Common myeloid progenitor, CD34-positive (primary cell): ENCODE measurements at regions not wholly inside any gene's neighbourhood (a gene's known extent, or its start where the extent isn't known, plus 50 kb on each side); places are given as distances from the start of the nearest gene placed in this dataset.

Source experiments
- CTCF ChIA-PET: fragments of 350-600 bp; sonication (Branson Sonifier 250); formaldehyde crosslinking; loops from one replicate; lab custom pipeline; 2021; ENCODE audit warnings: antibody characterized with exemption; lab: Charles Lee
- POLR2A ChIA-PET: fragments of 350-600 bp; sonication (Branson Sonifier 250); formaldehyde crosslinking; loops from one replicate; lab custom pipeline; 2021; ENCODE audit warnings: antibody characterized with exemption; lab: Charles Lee
- DNase-seq, 3 donors: peaks; one replicate each; pipeline versions ENCODE4 v3.0.0 to v3.0.0-alpha.2; 2013
- H3K27ac ChIP-seq, 2 experiments: 1 replicate in 1 of 2; 2 replicates in 1 of 2; pipeline ENCODE4 v1.7.0; 2013; ENCODE audit warnings: inconsistent platforms in 2 of 2, low read length in 2 of 2, mild to moderate bottlenecking in 2 of 2, low read depth in 1 of 2, moderate library complexity in 1 of 2; ENCODE audit not compliant: severe bottlenecking in 2 of 2, insufficient read depth in 1 of 2, poor library complexity in 1 of 2
- H3K27me3 ChIP-seq, 5 experiments: replicated peaks in 2 of 5; 1 replicate in 3 of 5; 2 replicates in 2 of 5; pipeline versions ENCODE4 v1.6.1 to v1.7.0; 2013; ENCODE audit warnings: low read length in 4 of 5, mild to moderate bottlenecking in 2 of 5, moderate library complexity in 2 of 5, inconsistent platforms in 1 of 5; ENCODE audit not compliant: insufficient read depth in 5 of 5, control insufficient read depth in 4 of 5
- H3K36me3 ChIP-seq, 4 experiments: 1 replicate in 2 of 4; 2 replicates in 2 of 4; pipeline versions ENCODE4 v1.6.1 to v1.7.0; 2013; ENCODE audit warnings: low read length in 3 of 4, control low read depth in 1 of 4, mild to moderate bottlenecking in 1 of 4; ENCODE audit not compliant: control insufficient read depth in 4 of 4, insufficient read depth in 4 of 4
- H3K4me1 ChIP-seq, 4 experiments: 1 replicate in 3 of 4; 2 replicates in 1 of 4; pipeline versions ENCODE4 v1.6.1 to v1.7.1; 2013; ENCODE audit warnings: low read length in 3 of 4, mild to moderate bottlenecking in 3 of 4, control low read depth in 1 of 4, inconsistent platforms in 1 of 4, moderate library complexity in 1 of 4; ENCODE audit not compliant: control insufficient read depth in 4 of 4, insufficient read depth in 4 of 4; ENCODE audit errors: control extremely low read depth in 1 of 4
- H3K4me3 ChIP-seq, 7 experiments: 1 replicate in 4 of 7; 2 replicates in 3 of 7; pipeline versions ENCODE4 v1.5.1 to v1.7.0; 2013; ENCODE audit warnings: mild to moderate bottlenecking in 7 of 7, low read length in 6 of 7, moderate library complexity in 6 of 7, inconsistent platforms in 2 of 7, low read depth in 2 of 7, control low read depth in 1 of 7; ENCODE audit not compliant: insufficient read depth in 4 of 7, control insufficient read depth in 1 of 7; ENCODE audit errors: extremely low read depth in 1 of 7
- H3K9me3 ChIP-seq, 5 experiments: 1 replicate in 4 of 5; 2 replicates in 1 of 5; pipeline versions ENCODE4 v1.6.1 to v1.7.1; 2013; ENCODE audit warnings: low read length in 4 of 5, mild to moderate bottlenecking in 2 of 5, inconsistent platforms in 1 of 5, low read depth in 1 of 5, moderate library complexity in 1 of 5; ENCODE audit not compliant: control insufficient read depth in 4 of 5, insufficient read depth in 2 of 5; ENCODE audit errors: control extremely low read depth in 1 of 5
- whole genome bisulfite sequencing: methylation state at CpG from one replicate; pipeline ENCODE4 v1.1.5; 2013; ENCODE audit not compliant: insufficient coverage; 5-methylcytosine and 5-hydroxymethylcytosine counted together

DNA sequence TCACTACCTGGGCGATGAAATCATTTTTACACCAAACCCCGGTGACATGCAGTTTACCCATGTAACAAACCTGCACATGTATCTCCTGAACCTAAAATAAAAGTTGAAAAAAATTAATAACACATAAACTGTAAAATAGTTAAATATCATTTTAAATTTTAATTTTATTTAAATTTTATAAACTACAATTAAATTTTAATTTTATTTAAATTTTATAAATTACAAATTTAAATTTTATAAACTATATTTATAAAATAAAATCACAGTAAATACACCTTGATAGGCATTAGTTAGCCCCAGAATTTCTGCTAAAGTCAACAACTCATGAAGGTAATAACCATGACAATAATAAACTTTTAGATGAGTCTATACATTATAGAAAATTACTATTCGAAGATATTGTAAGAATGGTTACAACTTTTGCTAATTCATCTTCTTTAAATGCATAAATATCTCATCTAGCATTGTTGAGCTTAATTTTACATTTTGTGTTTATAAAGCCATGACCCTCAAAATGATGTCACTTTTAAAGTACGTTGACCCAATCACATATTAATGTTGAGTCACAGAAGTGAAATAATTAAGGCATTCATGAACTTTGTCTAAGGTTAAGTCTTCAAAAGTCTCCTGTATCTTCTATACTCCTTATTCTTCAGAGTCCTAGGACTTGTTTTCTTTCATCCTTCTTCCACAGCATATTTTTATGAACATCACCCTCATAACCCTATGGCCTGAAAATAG, 755.8 kb upstream of the LCORL start:
- Histone ChIP-seq H3K4me1 (no peaks in the 10 kb centered on the region), H3K36me3 (no peaks in the 10 kb centered on the region), H3K9me3 (no peaks in the 10 kb centered on the region), H3K4me3 (no peak overlapping the region), H3K27me3 (no peaks in the 10 kb centered on the region), H3K27ac (no peak overlapping the region)
- no peak for DNase-seq
- POLR2A ChIA-PET = no interaction called here
- CTCF ChIA-PET = no interaction called here
- WGBS = no CpG with 5 or more reads among the region's 4 CpGs

DNA sequence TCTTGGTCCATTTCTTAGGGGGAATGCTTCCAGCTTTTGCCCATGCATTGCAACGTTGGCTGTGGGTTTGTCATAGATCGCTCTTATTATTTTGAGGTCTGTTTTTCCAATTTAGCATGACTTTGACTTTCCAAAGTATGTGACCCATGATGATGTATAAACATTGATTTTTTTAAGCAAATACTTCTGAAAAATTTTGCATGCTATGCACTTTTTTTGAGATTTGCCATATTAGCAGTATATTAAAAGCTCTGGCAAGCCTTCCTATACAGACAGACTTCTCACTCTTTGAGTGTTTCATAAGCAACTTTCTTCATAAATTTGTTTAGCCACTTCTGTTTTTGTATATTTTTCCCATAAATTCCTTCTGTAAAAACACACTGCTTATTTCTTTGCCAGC, 746.4 kb upstream of the LCORL start:
- H3K36me3 ChIP-seq = no peaks in the 10 kb centered on the region
- H3K4me3 ChIP-seq = no peak overlapping the region
- no peaks in the 10 kb centered on the region for H3K9me3 ChIP-seq
- ChIA-PET CTCF (no interaction called here), POLR2A (no interaction called here)
- no peaks in the 10 kb centered on the region for H3K4me1 ChIP-seq
- no peak for DNase-seq
- 100% methylated on average over 1 of the region's 2 CpGs for WGBS
- H3K27me3 ChIP-seq = no peaks in the 10 kb centered on the region
- no peak overlapping the region for H3K27ac ChIP-seq

DNA sequence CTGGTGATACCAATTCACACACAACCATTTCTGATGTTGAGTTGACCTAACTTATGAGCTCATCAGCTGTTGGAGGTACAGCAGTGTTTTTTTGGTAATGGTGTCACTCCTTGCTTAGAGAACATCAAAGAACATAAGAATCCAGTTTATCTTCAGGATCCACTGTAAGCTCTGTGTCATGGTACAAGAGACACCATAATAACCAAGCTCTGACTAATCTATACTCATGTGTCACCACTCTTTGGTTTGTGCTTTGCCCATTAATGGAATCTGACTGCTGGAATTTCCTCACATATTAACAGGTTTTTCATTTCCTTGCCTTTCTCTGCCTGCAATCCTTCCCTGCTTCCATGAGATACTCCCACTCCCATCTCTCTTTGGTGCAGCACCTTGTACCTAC, 735.1 kb upstream of the LCORL start:
- Histone ChIP-seq H3K27ac (no peak overlapping the region), H3K36me3 (no peaks in the 10 kb centered on the region), H3K9me3 (no peaks in the 10 kb centered on the region), H3K27me3 (no peaks in the 10 kb centered on the region), H3K4me1 (no peaks in the 10 kb centered on the region), H3K4me3 (no peak overlapping the region)
- DNase-seq = no peak
- ChIA-PET POLR2A (interaction anchor here (0.7 kb wide), 2 partner anchors 40 to 555 kb away, joined by 3 to 5 read pairs; no protein-coding TSS in a partner anchor), CTCF (no interaction called here)

DNA sequence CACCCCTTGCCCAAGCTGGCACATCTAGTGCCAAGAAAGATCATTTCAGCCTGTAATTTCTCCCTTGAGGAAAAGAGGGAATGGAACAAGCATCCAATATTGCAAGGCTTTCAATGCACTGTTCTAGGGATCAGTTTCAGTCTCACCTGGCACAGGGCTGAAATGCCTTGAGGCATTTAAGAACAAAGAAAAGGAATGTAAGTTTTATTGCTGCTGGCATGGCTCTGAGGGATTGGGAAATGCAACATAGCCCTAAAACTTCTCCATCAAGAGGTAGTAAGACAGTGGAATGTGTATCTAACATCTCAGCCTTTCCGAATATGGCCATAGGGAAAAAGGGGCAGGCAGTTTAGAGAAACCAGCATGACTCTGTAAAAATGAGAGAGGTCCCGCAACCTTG, 732.6 kb upstream of the LCORL start:
- WGBS = 75% methylated on average over 2 of the region's 2 CpGs
- Histone ChIP-seq H3K4me1 (no peaks in the 10 kb centered on the region), H3K36me3 (no peaks in the 10 kb centered on the region), H3K4me3 (no peak overlapping the region), H3K9me3 (no peaks in the 10 kb centered on the region), H3K27me3 (no peaks in the 10 kb centered on the region), H3K27ac (no peak overlapping the region)
- POLR2A ChIA-PET = no interaction called here
- CTCF ChIA-PET = interaction anchor here (1.4 kb wide), 1 partner anchor 17 kb away, joined by 3 read pairs; no protein-coding TSS in a partner anchor
- no peak for DNase-seq

DNA sequence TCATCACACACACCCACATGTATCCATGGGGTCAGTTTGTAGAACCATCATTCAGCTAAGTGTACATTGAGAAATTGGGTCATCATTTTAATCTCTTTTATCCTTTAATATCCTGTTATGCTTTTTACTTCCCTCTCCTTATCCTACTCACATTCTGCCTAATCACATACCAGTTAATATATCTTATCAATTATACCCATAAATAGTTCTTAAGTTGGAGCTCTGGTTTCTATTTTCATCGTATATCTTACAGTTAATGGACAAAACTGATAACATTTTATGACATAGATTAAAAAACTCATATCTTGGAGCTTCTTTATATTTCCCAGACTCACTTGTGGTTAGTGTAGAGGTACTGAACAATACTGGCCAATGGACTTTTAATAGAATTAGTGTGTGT, 729.5 kb upstream of the LCORL start:
- no CpG with 5 or more reads among the region's 1 CpG for WGBS
- Histone ChIP-seq H3K4me3 (no peak overlapping the region), H3K9me3 (no peaks in the 10 kb centered on the region), H3K4me1 (no peaks in the 10 kb centered on the region), H3K27me3 (no peaks in the 10 kb centered on the region), H3K36me3 (no peaks in the 10 kb centered on the region), H3K27ac (no peak overlapping the region)
- CTCF ChIA-PET = no interaction called here
- DNase-seq = no peak
- POLR2A ChIA-PET = no interaction called here

DNA sequence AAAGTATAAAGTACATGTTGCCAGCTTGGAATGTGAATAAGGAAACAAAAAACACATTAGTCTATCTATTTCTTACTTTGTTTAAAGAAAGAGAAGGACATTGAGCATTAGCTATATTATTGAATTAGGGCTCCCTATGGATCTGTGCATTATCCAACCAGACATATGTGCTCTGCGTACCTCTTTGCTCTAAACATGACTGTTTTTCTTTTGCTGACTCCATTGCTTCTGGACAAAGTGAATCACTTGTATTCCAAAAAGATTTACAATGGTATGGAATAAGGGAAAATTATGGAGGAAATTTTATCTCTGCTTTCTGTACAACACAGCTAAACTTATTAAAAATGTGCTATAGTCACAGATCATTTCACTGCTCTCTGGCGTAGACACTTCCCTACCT, 727.8 kb upstream of the LCORL start:
- POLR2A ChIA-PET = no interaction called here
- Histone ChIP-seq H3K4me1 (no peaks in the 10 kb centered on the region), H3K27me3 (no peaks in the 10 kb centered on the region), H3K4me3 (no peak overlapping the region), H3K27ac (no peak overlapping the region), H3K9me3 (peaks cover 0 to 2% (median 0%) of the 10 kb centered on the region in 5 experiments), H3K36me3 (no peaks in the 10 kb centered on the region)
- no CpG with 5 or more reads among the region's 2 CpGs for WGBS
- DNase-seq = no peak
- CTCF ChIA-PET = no interaction called here

DNA sequence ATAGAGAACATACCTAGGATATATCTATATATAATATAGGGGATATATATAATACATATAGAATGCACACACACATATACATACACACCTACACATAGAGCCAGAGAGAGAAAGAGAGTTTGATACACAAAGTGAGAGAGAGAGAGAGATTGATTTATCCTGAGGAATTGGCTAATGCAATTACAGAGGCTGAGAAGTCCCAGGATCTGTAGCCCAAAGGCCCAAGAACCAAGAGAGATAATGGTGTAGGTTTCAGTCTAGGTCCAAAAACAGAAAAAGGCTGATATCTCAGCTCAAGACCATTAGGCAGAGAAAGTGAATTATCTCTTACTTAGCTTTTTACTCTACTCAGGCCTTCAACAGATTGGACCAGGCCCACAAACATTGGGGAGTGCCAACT, 715.0 kb upstream of the LCORL start:
- CTCF ChIA-PET = interaction anchor here (1.0 kb wide), 1 partner anchor 18 kb away, joined by 3 read pairs; no protein-coding TSS in a partner anchor

More for the DNA sequence above, 715.0 kb upstream of the LCORL start:
- Histone ChIP-seq H3K27me3 (no peaks in the 10 kb centered on the region), H3K4me1 (no peaks in the 10 kb centered on the region), H3K4me3 (no peak overlapping the region), H3K27ac (no peak overlapping the region), H3K36me3 (no peaks in the 10 kb centered on the region), H3K9me3 (no peaks in the 10 kb centered on the region)
- no peak for DNase-seq
- POLR2A ChIA-PET = no interaction called here
